MG63 (cell line): ENCODE measurements at regions not wholly inside any gene's neighbourhood (a gene's known extent, or its start where the extent isn't known, plus 50 kb on each side); places are given as distances from the start of the nearest gene placed in this dataset.
A peak's percentile ranks its signal among the peaks of the same experiment; 100 is the strongest.
"Not testable (repeated sequence)": the region's sequence is repeated elsewhere in the genome, so short reads cannot be mapped to it uniquely, and the experiment has no call there.

ENCODE experiments used
- DNase-seq: peaks from one replicate; pipeline ENCODE4 v3.0.0-alpha.2; 2020
- H3K27me3 ChIP-seq: fragments of 250-450 bp; sonication (Bioruptor Pico); 2 replicates; pipeline ENCODE4 v1.5.1; 2020; ENCODE audit warnings: mild to moderate bottlenecking, moderate library complexity
- H3K36me3 ChIP-seq: fragments of 250-450 bp; sonication (Bioruptor Pico); 2 replicates; pipeline ENCODE4 v1.5.1; 2020; ENCODE audit warnings: mild to moderate bottlenecking, moderate library complexity
- H3K4me3 ChIP-seq: fragments of 250-450 bp; sonication (Bioruptor Pico); 2 replicates; pipeline ENCODE4 v1.5.1; 2020; ENCODE audit warnings: mild to moderate bottlenecking, moderate library complexity
- H3K9me3 ChIP-seq: fragments of 250-450 bp; sonication (Bioruptor Pico); 2 replicates; pipeline ENCODE4 v1.5.1; 2020; ENCODE audit warnings: mild to moderate bottlenecking, moderate library complexity

DNA sequence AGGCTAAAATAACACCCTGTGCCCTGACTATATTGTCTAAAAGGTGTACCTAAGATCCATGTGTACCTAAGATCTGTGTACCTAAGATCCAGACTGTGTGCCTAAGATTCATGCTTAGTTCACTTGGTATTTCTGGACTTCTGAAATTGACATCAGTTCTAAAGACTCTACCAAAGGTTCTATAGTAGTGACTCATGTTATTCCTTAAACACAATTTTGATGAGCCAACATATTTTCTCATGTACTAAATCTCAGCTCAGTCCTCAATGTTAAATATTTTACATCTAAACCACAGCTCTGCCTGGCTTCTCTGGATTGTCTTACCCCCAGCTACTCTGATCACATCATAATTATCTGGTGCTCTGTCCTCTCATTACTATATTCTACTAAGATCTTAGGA lies 802.3 kb upstream of the SORCS1 start:
- H3K4me3 ChIP-seq = no peak overlapping the region
- H3K36me3 ChIP-seq = no peaks in the 10 kb centered on the region
- H3K9me3 ChIP-seq = no peaks in the 10 kb centered on the region
- no peak for DNase-seq
- no peaks in the 10 kb centered on the region for H3K27me3 ChIP-seq

DNA sequence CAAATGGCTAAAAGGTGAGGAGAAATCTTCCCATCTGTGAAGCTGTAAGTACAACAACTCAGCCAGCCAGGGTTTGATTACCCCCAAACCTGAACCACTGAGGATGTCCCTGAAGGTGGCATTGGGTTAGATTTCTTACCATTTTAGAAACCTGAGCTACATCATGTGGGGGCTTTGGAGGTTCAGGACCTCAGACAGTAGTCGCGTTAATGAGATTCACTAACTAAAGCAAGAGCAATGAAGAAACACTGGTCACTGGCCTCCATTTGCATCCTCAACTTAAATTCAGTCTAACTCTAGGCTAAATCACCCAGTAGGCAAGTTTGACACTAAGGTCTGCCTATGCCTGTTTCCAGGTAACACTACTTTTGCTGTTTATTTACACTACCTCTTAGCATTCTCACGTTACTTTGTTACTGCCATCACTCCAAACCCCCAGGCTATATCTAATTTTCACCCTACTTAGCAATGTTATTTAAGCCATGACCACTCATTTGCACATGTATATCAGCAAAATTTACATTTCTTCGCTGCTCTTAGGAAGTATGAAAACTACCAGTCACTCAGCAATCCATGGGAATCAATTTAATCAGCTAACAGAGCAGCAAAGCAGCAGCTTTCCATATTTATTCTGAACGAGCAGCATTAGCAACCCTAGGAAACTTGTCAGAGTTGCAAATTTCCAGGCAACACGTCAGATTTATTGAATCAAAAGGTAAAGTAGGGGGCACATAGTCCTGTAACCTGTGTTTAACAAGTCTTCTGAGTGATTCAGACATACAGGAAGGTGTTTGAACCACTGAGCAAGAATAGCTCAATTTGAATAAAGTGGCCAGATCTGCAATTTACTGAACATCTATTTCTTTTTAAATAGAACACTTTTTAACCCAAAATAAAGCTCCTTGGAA lies 788.4 kb upstream of the SORCS1 start:
- Histone ChIP-seq H3K4me3 (no peak overlapping the region), H3K9me3 (no peaks in the 10 kb centered on the region), H3K36me3 (no peaks in the 10 kb centered on the region), H3K27me3 (no peaks in the 10 kb centered on the region)
- no peak for DNase-seq

DNA sequence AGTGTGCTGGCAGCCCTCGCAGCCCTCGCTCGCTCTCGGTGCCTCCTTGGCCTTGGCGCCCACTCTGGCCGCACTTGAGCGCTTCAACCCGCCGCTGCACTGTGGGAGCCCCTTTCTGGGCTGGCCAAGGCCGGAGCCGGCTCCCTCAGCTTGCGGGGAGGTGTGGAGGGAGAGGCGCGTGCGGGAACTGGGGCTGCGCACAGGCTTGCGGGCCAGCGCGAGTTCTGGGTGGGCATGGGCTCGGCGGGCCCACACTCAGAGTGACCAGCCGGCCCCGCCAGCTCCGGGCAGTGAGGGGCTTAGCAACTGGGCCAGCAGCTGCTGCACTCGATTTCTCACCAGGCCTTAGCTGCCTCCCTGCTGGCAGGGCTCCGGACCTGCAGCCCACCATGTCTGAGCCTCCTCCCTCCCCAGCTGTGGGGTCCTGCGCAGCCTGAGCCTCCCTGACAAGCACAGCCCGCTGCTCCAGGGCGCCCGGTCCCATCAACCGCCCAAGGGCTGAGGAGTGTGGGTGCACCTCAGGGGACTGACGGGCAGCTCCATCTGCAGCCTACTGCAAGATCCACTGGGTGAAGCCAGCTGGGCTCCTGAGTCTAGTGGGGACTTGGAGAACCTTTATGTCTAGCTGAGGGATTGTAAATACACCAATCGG lies 786.0 kb upstream of the SORCS1 start:
- DNase-seq, H3K36me3 ChIP-seq, H3K9me3 ChIP-seq, H3K27me3 ChIP-seq, H3K4me3 ChIP-seq: not testable (repeated sequence)

DNA sequence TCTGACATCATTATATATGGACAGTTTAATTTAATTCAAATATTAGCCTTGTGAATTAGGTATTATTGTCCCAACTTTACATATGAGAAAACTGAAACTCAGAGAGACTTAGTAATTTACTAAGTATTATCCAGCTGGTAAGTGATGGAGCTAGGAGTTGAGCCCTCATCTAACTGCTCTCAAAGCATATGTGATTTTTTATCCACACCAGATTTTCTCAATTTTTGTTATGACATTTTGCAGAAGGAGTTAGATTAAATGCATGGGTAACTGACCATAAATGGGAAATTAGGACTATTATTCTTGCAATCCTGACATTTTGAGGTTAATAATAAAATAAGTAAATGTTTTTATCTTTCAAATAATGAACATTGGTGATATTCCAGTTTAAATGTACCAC lies 778.3 kb upstream of the SORCS1 start:
- Histone ChIP-seq H3K4me3 (no peak overlapping the region), H3K27me3 (no peaks in the 10 kb centered on the region), H3K36me3 (no peaks in the 10 kb centered on the region), H3K9me3 (no peaks in the 10 kb centered on the region)
- no peak for DNase-seq

DNA sequence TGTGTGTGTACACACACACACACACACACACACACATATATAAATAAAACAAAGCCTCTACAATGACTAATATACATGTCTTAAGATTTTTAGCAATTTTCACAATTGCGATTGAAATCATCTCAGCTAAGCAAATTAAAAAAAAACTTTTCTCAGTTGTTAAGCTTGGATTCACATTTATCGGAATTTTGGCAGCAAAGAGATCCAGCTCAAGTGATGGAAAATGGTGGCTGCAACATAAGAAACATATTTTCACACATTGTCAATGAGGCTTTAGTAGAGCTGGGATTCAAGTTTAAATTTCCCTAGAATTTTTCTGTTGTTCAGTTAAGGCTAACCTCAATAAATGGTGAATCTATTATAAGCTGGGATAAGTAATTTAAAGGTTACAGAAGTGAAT lies 768.6 kb upstream of the SORCS1 start:
- no peak for DNase-seq
- no peaks in the 10 kb centered on the region for H3K27me3 ChIP-seq
- no peak overlapping the region for H3K4me3 ChIP-seq
- no peaks in the 10 kb centered on the region for H3K9me3 ChIP-seq
- no peaks in the 10 kb centered on the region for H3K36me3 ChIP-seq

GRCh38 chr10:107931808-107932207 lies 767.3 kb upstream of the SORCS1 start:
- no peaks in the 10 kb centered on the region for H3K27me3 ChIP-seq
- H3K9me3 ChIP-seq = no peaks in the 10 kb centered on the region
- no peak overlapping the region for H3K4me3 ChIP-seq
- no peak for DNase-seq
- no peaks in the 10 kb centered on the region for H3K36me3 ChIP-seq

- Histone ChIP-seq H3K27me3 (no peaks in the 10 kb centered on the region), H3K36me3 (no peaks in the 10 kb centered on the region), H3K9me3 (no peaks in the 10 kb centered on the region), H3K4me3 (no peak overlapping the region)
- no peak for DNase-seq
Measured at GRCh38 chr10:107930037-107930436, 765.5 kb upstream of the SORCS1 start.

GRCh38 chr10:107924458-107924857 lies 760.0 kb upstream of the SORCS1 start:
- Histone ChIP-seq H3K27me3 (no peaks in the 10 kb centered on the region), H3K4me3 (no peak overlapping the region), H3K36me3 (no peaks in the 10 kb centered on the region), H3K9me3 (no peaks in the 10 kb centered on the region)
- no peak for DNase-seq

DNA sequence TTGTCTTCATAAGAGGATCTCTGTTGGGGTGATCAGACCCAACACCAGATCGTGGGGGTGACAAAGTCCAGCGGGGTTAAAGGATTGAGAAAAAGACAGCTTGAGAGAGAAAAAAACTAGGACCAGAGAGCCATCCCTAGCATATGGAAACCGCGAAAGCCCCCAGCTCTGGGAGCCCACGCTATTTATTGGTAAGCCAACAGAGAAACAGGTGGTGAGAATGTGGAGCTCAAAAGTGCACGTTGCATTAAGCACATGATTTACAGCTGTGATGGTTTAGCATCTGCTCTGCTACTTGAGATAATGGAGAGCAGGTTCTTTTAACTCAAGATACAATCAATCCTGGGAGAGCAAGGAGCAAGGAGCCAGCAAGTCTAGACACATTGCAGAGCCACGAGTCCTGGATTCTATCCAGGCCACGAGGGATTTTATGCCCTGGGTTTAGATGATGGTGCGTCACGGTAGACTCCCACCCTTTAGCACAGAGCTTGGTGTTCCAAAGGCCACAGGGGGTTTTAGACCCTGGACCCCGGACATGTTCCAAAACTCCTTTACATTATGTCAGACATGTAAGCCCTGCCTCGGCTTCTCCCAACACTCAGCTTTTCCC lies 755.2 kb upstream of the SORCS1 start:
- H3K27me3 ChIP-seq = peaks cover 6% of the 10 kb centered on the region
- DNase-seq = no peak
- H3K9me3 ChIP-seq = no peaks in the 10 kb centered on the region
- no peak overlapping the region for H3K4me3 ChIP-seq
- H3K36me3 ChIP-seq = no peaks in the 10 kb centered on the region

DNA sequence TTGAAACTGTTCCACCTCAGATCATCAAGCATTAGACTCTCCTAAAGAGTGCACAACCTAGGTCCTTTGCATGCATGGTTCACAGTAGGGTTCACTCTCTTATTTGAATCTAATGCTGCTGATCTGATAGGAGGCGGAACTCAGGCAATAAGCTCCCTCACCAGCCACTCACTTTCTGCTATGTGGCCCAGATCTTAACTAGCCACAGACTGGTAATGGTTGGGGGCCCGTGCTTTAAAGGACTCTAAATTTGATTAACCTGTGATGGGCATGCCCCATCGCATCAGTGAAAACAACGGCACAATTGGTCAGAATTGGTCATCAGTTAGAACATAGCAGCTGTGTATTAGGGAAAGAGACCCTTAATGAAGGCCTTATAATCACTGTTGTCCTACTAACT lies 753.7 kb upstream of the SORCS1 start:
- no peak for DNase-seq

DNA sequence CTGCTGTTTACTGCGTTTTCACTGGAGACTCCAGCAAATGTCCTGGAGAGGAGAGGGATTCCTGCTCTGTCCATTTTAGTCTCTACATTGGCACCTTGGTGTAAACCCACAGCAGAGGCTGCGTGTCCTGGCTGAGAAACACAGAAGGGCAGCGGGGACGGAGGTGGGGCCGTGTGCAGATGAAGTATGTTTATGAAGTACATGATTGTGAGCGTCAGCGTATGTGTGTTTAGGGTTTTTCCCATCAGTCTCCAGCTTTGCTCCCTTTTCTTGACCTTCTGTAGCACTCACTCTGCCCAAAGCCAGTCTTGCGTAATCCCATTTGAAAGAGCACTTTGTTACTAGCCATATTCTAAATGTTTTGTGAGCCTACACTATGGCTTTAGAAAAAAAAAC lies 750.7 kb upstream of the SORCS1 start:
- Histone ChIP-seq H3K4me3 (peak overlapping the region; percentile 29), H3K36me3 (no peaks in the 10 kb centered on the region), H3K27me3 (peaks cover 17% of the 10 kb centered on the region), H3K9me3 (no peaks in the 10 kb centered on the region)
- DNase-seq = no peak

More for the DNA sequence above, 753.7 kb upstream of the SORCS1 start:
- peaks cover 11% of the 10 kb centered on the region for H3K27me3 ChIP-seq
- H3K9me3 ChIP-seq = no peaks in the 10 kb centered on the region
- no peaks in the 10 kb centered on the region for H3K36me3 ChIP-seq
- no peak overlapping the region for H3K4me3 ChIP-seq

DNA sequence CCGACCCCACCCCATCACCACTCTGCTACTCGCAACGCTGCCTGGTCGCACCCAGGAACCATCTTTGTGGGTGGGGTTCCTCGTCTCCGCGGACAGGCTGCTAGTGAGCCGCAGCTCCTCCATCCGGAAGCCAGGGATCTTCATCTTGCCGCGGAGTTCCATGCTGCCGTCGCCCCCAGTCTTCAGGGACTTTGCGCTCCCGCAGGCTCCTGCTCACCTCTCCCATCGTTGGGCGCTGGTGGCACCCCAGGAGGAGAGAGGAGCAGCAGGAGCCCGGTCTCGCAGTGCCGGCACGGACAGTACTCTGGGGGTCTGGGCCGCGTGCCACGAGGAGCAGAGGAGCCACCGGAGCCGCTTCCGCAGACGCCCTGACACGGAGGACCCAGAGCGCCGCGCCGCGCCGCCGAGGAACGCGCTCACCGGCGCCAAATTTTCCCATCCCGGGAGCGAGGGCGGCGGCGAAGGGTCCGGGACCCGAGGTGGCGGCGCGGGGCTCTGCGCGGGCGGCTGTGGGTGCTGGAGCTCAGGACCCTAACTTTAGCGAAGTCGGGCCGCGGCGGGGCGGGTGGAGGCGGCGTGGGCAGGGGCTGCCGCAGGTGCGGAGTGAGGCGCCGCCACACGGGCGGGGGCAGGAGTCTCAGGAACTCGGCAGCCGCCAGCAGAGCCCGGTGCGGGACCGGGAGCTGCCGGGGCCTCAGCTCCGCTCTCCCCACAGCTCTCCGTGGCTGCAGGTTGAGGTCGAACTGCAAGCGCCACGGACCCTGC lies 750.1 kb upstream of the SORCS1 start:
- peak; percentile 12 for DNase-seq
- H3K9me3 ChIP-seq = no peaks in the 10 kb centered on the region
- H3K4me3 ChIP-seq = peak overlapping the region; percentile 29
- H3K27me3 ChIP-seq = peaks cover 17% of the 10 kb centered on the region
- no peaks in the 10 kb centered on the region for H3K36me3 ChIP-seq

GRCh38 chr10:107913317-107914294 lies 749.1 kb upstream of the SORCS1 start:
- no peak for DNase-seq
- Histone ChIP-seq H3K4me3 (no peak overlapping the region), H3K27me3 (peaks cover 17% of the 10 kb centered on the region), H3K36me3 (no peaks in the 10 kb centered on the region), H3K9me3 (no peaks in the 10 kb centered on the region)

- no peaks in the 10 kb centered on the region for H3K36me3 ChIP-seq
- no peak overlapping the region for H3K4me3 ChIP-seq
- no peaks in the 10 kb centered on the region for H3K27me3 ChIP-seq
- no peak for DNase-seq
- no peaks in the 10 kb centered on the region for H3K9me3 ChIP-seq
Measured at GRCh38 chr10:107901076-107901475, 736.6 kb upstream of the SORCS1 start.

GRCh38 chr10:107900131-107900530 lies 735.6 kb upstream of the SORCS1 start:
- no peaks in the 10 kb centered on the region for H3K9me3 ChIP-seq
- H3K4me3 ChIP-seq = no peak overlapping the region
- DNase-seq = no peak
- H3K27me3 ChIP-seq = no peaks in the 10 kb centered on the region
- H3K36me3 ChIP-seq = no peaks in the 10 kb centered on the region

GRCh38 chr10:107899502-107900062 lies 735.1 kb upstream of the SORCS1 start:
- no peaks in the 10 kb centered on the region for H3K36me3 ChIP-seq
- no peaks in the 10 kb centered on the region for H3K27me3 ChIP-seq
- DNase-seq = no peak
- H3K4me3 ChIP-seq = no peak overlapping the region
- H3K9me3 ChIP-seq = no peaks in the 10 kb centered on the region
